ENCODE measurements at regions not wholly inside any gene's neighbourhood (a gene's known extent, or its start where the extent isn't known, plus 50 kb on each side); places are given as distances from the start of the nearest gene placed in this dataset.

DNA sequence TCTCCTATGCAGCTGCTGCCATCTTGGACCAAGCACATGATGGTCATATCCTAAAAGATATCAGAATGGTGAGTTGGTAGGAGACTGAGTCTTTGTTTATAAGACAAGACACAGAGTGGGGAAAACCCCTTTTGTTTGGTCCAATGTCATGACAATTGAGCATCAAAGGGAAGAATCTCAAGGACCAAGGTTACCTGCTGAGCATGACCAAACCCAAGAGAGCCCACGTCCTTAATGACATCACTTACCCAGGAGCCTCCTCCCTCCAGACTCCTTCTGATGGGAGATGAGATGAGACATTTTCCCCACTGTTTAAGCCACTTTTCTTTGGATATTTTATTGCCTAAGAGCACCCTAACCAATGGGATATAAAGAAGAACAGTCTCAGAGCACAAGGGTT lies 478.1 kb downstream of the NPIPA7 start:
- no peak for TF ChIP-seq POLR2A (IDR thresholded peaks at IDR 0.05)
- TF ChIP-seq, protein P1, sequence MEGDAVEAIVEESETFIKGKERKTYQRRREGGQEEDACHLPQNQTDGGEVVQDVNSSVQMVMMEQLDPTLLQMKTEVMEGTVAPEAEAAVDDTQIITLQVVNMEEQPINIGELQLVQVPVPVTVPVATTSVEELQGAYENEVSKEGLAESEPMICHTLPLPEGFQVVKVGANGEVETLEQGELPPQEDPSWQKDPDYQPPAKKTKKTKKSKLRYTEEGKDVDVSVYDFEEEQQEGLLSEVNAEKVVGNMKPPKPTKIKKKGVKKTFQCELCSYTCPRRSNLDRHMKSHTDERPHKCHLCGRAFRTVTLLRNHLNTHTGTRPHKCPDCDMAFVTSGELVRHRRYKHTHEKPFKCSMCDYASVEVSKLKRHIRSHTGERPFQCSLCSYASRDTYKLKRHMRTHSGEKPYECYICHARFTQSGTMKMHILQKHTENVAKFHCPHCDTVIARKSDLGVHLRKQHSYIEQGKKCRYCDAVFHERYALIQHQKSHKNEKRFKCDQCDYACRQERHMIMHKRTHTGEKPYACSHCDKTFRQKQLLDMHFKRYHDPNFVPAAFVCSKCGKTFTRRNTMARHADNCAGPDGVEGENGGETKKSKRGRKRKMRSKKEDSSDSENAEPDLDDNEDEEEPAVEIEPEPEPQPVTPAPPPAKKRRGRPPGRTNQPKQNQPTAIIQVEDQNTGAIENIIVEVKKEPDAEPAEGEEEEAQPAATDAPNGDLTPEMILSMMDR (IDR thresholded peaks at IDR 0.05), result no peak
- no peak for TF ChIP-seq POLR2AphosphoS5 (IDR thresholded peaks at IDR 0.05)

Data from prostate gland (tissue), 2 donors.